Inferior parietal cortex (tissue), 1 donor: ENCODE measurements at regions not wholly inside any gene's neighbourhood (a gene's known extent, or its start where the extent isn't known, plus 50 kb on each side); places are given as distances from the start of the nearest gene placed in this dataset.

Source experiments
- DNase-seq: peaks from one replicate; pipeline ENCODE4 v3.0.0-alpha.2; 2016; ENCODE audit errors: extremely low spot score

DNA sequence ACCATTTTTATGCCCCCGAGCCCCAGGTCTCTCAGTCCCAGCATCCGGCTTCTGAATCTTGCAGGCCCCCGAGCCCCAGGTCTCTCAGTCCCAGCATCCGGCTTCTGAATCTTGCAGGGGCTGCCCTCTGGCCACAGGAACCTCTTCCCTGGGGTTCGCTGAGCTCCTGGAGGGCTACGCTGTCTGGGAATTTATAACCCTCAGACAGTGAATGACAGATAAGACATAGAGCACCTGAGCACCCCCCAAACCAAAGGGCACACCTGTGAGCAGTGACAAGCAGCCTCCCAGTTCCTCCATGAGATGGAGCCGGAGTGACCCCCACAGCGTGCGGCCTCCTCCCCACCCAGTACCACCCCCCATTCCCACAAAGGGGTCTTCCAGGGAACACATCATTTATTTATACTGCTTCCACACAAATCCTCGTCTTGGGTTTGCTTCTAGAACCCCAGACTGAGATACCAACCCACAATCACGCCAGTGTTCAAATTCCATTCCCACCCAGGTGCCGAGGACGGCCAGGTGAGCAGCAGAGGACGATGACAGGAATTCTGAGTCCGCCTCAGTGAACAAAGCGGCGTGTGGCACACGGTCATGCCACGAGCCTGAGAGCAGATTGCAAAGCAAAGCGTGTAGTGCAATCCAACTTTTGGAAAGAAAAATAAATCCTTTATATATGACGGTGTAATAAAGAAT, 57.7 kb upstream of the FAM20C start:
- DNase-seq = no peak

DNA sequence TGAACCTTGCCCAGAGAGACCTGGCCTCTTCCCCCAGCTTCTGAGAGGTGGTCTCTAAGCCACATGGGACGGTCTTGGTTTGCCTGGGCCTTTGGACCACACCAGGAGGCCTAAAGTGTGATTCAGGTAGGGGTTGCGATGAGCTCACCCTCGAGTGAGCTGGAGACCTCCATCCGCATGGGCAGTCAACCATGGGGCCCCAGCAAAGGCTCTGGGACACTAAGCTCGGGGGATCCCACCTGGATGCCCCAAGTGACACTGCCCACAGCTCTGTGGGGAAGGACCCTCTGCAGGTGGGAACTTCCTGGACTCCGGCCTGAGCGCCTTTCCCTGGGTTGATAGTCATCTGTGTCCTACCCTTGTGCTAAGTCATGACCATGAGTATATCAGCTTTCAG, 57.1 kb upstream of the FAM20C start:
- DNase-seq = no peak

DNA sequence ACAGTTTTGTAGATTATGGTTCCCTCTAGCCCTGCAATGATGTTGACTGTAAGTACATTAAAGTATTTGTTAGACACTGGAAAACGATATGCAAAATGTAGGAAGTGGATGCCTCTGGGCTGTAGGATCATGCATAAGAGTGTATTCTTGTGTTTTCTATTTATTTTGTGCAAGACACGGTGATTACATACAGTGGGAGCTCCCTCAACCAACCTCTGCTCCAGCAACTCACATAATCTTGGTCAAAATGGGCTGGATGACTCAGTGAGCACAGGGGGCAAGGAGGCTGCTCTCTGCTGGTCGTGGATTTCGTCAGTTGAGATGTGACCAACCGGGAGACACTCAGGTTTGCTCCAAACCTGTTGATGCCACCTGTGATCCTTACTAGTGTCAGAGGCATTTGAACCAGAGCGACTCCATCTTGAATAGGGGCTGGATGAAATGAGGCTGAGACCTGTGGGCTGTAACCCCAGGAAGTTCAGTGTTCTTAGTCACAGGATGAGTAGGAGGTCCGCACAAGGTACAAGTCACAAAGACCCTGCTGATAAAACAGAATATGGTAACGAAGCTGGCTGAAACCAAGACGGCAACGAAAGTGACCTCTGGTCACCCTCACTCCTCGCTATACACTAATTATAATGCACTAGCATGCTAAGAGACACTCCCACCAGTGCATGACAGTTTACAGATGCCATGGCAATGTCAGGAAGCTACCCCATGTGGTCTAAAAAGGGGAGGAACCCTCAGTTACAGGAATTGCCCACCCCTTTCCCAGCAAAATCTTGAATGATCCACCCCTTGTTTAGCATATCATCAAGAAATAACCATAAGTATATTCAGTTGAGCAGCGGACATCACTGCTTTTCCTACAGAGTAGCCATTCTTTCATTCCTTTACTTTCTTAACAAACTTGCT, 56.4 kb upstream of the FAM20C start:
- DNase-seq = no peak

DNA sequence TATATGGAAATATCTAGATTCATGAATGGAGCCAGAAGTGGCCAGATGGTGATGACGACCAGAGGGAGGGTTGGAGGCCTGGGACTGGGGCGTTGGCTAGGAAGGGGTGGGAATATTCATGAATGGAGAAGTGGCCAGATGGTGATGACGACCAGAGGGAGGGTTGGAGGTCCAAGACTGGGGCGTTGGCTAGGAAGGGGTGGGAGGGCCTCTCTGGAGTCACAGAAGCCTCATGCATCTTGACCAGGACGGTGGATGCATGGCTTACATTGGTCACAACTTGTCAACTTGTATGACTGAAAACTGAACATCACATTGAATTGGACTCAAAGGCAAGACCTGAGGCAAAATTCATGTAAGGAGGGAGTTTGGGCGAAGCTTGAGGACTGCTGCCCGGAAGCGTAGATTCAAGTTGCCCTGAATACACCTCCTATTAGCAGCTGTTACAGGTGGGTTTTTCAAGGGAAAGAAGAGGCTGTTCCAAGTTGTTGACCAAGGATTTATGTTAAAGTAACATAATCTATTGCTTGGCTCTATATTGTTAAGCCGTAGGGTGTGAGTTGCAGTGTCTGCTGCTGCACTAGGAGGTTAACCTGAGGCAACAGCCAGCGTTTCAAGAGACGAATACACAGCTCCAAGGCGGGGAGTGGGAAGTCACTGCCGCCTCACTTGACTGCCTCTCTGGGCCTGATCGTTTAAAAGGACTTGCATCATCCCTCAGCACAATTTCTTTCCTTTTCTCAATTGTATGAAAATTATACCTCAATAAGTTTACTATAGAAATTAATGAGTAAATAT, 55.1 kb upstream of the FAM20C start:
- DNase-seq = no peak

DNA sequence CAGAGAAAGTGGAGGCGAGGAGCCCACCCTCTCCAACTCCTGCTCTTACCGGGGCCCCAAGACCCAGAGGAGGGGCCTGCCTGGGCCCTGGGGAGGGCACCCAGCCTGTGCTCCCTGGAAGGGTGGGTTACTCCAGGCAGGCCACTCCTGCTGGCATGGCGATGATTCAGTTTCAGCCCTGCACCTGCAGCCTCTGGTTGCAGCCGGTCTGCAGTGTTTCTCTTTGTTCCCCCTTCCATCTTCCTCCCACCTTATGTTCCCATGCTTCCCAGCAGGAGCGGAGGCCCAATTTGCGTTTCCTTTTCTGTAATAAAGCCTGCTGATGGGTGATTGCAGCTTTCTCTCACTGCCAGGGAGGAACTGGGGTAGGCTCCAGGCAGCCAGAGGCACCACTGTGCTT, 53.2 kb upstream of the FAM20C start:
- DNase-seq = no peak

DNA sequence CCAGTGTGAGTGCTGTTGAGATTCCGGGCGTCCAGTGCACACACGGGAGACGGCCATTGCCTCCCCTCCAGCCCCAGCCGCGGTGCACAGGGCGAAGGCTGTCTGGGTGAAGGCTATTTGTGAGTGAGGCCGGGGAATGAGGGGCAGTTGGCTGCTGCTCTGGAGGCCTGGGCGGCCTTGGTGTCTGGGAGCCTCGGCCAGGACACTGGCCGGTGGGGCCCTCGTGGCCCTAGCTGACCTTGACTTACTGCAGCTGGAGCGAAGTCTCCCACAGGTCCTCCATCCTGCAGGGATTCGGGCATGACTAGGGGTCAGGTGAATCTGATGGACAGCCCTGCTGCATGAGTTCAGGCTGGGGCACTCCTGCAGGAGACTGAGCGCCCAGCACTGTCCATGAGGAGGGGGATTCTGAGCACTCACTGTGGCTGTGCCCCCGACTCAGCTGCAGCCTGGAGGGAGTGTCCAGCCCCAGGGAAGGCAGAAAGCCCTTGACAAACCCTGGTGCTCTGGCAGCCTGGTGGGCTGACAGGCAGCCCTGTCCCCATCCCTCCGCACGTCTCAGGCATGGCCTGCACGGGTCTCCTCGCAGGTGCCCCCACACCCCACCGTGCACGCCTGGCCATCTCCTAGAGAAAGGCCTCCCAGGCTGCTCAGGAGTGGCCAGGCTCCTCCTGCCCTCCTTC, 52.7 kb upstream of the FAM20C start:
- DNase-seq = no peak

DNA sequence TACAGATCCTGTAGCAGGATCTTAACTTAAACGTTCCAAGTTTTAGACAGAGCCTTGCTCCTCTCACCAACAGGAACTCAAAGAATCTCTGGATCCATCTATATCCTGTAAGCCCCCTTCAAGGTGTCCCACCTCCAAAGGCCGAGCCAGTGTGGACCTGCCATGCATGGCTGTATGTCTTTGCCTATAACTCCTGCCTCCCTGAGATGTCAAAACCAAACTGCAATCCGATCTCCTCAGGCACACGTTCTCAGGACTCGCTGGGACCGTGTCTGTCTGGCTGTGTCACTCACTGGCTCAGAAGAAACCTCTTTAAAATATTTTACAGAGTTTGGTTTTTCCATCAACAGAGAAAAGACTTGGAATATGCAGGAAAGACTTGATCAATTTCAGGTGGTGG, 51.4 kb upstream of the FAM20C start:
- no peak for DNase-seq

DNA sequence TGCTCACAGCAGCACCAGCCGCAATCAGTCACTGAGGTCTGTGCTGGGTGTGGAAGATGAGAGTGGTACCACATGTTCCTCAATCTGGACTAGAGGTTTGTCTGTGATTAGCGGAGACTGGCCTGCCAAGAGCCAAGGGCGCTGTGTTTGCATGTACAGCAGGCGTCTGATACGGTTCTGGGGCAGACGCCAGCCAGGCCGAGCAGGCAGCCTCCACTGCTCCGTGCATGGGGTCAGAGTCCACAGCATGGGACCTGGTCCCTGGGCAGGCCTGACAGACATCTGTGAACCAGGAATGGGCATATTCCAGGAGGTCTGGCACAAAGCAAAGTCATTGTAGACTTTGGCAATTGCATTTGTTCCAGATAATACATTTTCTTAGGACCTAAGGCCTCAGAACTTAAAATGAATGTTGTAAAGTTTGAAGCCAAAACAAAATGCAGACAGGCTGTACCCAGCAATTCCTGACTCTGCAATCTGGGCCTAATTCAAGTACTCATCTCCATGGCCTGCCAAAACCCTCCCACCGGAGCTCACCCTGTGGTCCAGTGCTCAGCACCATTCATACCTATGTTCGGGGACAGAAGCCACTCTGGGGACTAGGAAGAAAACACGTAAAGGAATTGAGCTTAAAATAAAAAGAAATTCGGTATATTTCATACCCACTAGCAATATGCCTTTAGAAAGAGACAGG, 50.0 kb upstream of the FAM20C start:
- DNase-seq = no peak
